Femur (tissue), 1 donor: ENCODE measurements at regions not wholly inside any gene's neighbourhood (a gene's known extent, or its start where the extent isn't known, plus 50 kb on each side); places are given as distances from the start of the nearest gene placed in this dataset.
"Not testable (repeated sequence)": the region's sequence is repeated elsewhere in the genome, so short reads cannot be mapped to it uniquely, and the experiment has no call there.

ENCODE experiments used
- DNase-seq: peaks from one replicate; pipeline ENCODE4 v3.0.0-alpha.2; 2017

DNA sequence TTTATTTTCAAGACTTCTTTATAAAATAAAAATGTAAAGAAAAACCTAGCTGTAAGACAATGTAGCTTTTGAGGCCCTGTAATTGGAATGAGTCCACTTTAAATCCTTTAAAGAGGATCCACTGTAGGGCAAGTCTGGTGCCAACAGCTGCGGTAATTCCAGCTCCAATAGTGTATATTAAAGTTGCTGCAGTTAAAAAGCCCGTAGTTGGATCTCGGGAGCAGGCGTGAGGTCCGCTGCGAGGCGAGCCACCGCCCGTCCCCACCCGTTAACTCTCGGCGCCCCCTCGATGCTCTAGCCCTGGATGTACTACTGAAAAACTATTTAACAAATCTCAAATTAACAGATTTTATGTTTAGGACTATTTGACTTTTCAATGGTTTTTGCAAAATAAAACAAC lies 414.7 kb upstream of the SEMA3C start:
- DNase-seq, result peak; percentile 22

DNA sequence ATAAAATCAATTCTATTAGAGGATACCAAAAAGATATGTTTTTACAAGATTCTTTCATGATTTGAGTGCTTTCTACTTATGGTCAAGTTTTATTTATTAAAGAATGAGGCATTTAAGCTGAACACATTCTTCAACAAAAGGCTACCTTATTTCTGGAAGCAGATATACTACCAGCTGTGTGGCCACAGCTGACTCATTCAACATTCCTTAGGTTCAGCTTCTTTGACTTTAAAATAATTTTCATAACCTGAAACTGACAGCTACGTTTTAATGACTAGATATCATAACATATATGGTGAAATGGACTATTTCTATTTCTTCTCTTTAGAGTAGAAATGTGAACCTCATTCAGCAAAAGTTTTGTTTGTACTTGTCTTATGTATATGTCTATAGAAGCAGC lies 414.2 kb upstream of the SEMA3C start:
- DNase-seq, result no peak

DNA sequence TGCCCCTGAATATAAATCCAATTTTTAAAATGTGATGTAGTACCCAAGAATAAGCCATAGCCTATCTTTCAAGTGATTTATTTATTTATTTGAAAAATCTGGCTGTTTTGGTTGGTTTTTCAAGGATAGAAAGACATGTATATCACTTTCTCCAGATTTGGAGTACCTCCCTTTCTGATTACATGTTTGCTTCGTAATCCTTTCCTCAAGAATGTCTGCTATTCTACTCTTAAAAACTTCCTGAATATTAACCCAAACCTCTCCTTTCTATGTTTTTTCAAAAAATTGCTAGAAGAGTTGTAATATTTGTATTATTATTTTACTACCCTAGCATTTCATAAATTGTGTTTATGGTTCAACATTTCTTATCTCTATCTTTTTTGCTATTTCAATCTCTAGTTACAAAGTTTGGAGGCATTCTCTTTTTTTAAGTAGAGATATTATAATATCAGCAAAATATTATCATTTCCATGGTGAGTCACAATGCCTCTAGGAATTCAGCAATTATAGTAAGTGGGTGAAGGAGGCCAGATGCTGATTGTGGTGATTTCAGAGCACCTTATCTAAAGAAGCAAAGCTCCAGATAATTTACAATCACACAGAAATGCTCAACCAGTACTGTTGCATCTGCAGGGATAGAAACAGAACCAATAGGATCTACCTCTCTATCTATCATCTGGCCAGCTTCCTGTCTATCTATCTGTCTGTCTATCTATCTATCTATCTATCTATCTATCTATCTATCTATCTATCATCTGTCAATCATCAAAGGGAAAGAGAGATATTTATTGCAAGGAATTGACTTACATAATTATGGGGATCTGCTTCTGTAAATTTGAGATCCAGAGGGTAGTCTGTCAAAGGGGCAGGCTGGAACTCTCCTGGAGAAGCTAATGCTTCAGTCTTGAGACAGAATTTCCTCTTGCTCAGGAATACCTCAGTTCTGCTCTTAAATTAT lies 412.5 kb upstream of the SEMA3C start:
- DNase-seq, result no peak

DNA sequence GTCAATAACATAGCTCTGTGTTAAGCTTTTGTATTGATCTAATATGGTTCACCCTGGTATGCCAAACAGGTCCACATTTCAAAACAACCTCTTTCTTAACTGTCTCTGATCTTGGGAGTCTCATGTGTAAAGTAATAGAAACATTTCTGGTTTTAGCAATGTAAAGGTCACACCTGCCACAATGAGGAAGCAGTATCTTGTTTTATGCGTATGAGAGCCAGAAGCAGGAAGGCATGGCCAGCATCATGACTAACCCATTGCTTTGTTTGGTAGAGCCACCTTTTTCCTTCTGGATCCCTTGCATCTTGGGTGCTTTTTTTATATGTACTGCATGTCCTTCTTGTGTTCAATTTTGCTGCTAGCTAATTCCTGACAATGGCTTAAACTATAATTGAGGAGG lies 411.3 kb upstream of the SEMA3C start:
- DNase-seq, result no peak

DNA sequence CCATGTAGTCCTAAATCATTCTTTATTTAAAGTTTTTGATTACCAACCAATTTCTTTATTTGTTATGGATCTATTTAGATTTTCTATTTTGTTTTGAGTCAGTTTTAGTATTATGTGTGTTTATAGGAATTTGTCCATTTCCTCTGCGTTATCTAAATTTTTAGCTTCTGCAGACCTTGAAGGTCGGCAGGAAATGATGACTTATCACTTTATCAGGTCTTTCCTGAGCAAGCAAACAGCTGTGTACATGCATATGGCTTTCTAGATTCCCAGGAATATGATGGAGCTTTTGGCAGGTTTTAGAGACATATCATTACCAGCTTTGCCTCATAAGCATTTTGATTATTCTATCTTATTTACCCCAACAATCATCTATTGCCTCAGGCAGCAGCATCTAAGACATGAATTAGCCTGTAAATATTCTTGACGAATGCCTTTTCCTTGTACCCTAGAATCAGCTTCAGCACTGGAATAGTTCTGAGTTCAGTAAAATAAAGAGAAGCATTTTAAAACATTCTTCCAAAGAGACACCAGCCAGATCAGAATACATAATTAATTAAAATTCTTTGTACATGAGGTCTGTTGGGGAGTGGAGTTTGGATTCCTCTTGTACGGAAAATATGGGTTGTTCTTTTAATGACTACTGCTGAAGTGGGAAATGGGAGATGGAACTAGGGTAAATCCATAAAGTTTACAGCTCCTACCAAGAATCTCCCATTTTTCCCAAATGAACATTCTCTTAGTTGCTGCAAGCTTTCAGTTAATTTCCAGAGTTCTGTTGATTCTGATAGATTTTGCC lies 408.8 kb upstream of the SEMA3C start:
- no peak for DNase-seq

DNA sequence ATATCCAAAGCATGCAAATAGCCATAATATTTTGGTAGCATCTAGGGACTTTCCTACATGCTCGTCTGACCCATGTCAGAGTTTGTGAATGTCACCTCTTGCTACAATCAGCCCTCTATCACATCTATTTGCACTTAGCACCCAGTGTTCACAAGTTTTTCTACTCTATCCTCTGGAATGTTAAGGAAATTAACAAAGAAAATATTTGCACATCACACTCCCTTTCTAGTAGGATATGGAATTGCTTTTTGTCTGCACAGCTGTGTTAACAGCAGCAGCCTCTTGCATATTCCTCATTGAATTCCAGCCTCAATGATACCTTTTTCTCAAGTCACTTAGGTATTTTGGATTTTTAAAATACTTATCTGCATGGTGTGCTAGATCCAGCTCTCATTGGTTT lies 403.1 kb upstream of the SEMA3C start:
- no peak for DNase-seq

DNA sequence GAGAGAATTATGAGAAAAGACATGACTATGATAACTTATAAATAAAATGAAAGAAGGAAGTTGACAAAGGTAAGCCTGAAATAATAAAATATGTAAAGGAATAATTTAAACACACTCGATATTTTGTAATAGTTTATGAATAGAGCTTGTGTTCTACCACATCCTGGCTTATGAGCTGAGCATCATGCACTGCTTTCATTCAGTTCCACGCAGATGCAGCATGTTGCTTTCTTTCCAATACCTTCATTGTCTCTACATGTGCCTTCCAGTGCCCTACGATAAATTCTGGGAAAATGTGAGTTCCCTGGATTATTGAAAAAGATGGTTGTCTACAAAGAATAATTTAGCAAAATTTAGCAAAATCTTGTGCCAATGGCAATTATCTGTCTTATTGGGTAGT lies 398.9 kb upstream of the SEMA3C start:
- no peak for DNase-seq

DNA sequence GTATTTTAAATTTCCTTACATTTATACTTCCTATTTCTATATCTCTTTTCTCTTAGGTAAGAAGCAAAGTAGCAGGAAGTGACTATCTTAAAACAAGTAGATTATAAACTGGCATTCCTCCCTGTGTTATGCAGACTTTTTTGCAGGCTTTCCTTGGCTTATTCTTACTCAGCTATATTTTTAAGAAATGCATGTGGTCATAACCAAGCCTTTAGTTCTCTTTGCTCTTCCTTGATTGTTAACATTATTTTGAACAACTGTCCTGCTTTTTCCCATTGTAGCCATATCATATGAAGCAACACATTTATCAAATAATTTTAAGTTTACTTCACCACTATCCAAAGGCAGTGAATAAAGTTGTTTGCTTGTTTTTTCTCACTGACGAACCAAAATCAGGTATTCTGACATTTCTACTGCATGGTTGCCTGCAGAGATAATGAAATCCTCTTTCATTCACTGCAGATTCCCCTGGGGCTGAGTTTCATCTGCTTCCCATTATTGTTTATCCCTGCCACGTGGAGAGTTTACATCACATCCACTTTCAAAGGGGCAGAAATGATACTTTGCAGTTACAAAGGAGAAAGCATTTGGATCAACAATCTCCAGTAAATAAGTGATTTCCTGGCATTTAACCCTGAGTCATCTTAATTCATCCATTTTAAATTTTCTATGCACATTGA lies 389.9 kb upstream of the SEMA3C start:
- no peak for DNase-seq

DNA sequence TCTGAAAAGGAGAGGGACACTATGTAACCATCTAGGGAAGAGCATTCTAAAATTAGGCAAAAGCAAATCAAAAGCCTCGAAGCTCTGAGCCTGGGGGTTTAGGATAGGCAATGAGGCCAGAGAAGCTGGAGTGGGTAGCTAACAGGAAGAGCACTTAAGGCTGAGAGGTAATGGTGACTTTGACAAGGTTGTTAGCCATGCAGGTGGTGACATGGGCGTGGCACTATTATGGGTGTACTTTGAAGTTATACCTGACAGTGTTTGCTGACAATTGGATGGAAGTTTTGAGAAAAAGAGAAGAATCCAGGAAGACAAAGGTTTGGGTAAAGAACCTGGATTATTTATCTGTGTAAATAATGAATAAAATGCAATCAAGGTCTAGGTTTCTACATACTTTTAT lies 383.0 kb upstream of the SEMA3C start:
- DNase-seq, result no peak

DNA sequence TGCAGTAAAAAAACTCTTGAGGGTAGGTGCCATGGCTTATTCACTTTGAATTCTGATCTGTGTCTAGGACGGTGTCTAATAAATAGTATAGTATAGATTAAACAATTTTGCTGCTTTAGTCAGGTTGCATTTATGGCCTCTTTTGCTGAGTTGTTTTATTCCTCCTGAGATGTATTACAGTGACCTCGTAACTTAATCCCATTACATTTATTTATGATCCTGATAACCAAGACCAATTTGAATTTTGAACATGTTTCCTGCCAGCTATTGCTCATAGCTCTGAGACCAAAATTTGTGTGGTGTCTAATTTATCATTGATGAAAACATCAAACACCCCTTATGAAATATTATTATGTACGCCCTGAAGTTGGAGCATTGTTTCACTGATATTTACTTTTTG lies 381.9 kb upstream of the SEMA3C start:
- DNase-seq, result no peak

DNA sequence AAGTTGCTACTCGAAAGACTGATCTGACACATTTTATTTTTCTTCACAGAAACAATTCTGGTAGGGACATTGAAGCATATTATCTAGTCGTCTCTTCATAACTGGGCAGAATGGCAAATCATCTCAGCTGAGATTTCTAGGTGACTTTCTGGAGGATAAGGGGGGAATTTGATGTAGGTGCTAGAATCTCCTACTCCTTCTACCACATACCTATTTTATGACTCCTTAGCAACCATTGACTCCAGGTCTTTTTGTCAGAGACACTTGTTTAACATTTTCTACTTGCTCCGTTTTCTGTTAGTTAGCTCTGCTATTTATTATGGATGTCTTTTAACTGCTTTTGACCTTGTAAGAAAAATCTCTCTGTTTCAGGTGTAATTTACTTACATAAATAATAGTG lies 380.9 kb upstream of the SEMA3C start:
- DNase-seq, result no peak

DNA sequence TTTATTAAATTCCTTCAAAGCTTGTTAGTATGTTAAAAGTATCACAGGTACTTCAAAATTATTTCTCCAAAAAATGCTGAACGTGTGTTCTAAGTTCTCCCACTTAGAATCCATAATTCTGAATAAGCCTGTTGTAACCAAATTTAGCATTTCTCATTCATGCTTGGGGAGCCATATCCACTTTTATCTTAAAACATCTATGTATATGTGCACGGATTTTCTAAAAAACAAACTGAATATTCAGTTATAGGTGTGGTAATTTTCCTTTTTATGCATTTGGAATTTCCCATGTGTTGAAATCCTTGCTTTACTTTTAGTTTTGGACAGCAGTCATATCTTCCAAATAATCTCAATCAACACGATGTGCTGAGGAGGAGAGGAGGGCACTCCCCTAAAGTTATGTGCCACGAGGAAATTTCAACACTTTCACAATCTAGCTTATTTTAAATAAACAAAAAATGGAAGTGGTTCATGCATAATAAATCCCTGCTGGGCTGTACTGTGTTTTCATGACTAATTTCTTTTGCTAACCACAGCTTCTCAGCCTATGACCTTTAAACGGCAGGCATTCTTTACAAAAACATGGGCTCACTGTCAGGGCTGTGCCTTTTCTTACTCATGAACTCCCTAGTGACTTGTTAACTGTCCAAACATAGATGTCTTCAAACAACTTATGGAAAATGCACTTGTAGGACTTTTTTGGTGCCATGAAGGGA lies 380.3 kb upstream of the SEMA3C start:
- no peak for DNase-seq

DNA sequence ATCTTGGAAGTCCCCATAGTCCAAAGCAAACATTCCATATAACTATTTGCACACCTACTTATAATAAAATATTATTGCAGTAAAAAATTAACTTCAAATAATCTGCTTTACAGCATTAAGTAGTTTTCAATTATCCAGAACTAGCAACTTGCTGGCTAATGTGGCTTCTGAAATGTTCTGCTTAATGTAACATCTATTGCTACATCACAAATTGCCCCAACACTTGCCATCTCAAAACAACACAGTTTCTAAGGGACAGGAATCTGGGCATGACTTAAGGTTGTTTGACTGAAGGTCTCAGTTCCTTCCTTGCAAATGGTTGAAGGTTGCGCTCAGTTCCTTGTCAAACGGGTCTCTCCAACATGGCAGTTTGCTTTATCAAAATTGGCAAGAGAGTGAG lies 378.5 kb upstream of the SEMA3C start:
- DNase-seq, result no peak

DNA sequence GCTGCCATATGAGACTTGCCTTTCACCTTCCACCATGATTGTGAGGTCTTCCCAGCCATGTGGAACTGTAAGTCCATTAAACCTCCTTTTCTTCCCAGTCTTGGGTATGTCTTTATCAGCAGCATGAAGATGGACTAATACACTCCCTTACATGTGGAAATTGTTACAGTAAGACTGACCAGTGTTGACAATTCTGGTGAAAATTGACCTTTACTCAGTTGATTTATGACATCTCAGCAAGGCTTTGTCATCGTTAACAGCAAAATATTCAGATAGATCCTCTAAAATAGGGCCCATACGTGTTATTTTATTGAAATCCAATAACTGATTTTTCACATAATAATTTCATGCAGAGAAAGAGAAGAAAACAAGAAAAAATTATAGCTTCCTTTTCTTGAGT lies 377.9 kb upstream of the SEMA3C start:
- no peak for DNase-seq

DNA sequence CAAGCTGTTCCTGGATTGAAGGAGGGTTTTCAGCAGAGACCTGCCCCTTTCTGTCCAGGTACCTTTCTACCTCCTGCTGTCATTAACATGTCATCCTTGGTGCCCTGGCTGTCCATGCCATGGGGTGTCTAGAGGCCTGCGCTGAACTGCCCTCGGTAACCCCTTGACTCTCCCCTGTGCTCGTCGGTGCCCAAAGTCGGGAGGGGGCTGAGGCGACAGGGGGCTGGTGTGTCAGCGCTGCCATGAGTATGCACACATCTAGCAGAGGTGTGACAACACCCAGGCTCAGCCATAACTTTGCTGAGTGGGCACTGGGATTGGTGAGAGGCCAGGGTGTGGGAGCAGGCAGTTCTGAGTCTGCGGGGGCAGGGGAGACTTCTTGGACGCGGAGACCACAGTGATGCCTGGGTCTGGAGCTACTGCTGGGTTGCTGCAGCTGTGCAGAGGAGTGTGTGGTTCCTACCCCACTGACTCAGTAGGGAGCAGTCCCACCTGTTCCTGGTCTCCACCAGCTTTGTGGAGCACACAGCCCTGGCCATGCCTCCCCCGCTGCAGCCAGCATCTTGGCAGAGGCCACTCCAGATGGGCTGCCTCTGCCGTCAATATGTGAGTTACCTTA lies 376.2 kb upstream of the SEMA3C start:
- DNase-seq, result no peak

DNA sequence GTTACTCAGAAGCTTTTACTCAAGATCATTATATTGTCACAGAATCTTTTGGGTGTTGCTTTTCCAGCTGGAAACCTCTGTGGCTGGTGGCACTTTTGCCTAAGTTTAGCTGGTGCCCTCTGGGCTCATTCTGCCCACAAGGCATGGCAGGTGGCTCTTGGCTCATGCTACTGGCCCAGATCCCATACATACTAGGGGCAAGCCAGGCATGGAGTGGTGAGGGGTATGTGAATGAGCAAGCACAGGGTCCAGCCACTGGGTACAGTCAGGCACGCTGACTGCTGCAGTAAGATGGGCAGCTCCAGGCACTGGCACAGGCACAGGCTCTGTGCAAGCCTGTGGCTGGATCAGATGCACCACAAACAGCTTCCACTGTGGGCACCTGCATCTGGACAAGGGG lies 375.0 kb upstream of the SEMA3C start:
- DNase-seq, result no peak

DNA sequence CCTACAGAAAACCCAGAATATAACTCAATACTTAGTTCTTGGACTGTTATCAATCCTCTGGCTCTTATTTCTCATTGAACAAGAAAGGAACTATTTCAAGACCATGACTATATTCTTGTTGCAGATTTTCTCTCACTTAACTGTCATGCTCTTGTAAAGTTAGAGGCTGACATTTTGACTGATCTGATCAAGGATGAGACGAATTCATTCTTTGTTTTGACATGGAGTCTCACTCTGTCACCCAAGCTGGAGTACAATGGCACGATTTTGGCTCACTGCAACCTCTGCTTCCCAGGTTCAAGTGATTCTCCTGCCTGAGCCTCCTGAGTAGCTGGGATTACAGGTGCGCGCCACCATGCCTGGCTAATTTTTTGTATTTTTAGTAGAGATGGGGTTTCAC lies 367.9 kb upstream of the SEMA3C start:
- DNase-seq, result not testable (repeated sequence)

DNA sequence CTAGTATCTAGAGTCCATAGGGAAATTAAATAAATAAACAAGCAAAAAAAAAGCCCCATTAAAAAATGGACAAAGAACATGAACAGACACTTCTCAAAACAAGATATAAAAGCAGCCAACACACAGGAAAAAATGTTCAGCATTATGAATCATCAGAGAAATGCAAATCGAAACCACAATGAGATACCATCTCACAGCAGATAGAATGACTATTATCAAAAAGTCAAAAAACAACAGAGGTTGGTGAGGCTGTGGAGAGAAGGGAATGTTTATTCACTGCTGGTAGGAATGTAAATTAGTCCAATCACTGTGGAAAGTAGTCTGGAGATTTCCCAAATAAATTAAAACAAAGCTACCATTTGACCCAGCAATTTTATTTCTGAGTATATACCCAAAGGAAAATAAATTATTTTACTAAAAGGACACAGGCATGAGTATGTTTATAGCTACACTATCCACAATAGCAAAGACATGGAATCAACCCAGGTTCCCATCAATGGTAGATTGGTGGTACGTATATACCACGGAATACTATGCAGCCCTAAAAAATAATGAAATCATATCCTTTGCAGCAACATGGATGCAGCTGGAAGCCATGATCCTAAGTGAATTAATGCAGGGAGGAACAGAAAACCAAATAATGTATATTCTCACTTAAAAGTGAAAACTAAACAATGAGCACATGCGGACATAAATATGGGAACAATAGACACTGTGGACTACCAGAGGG lies 366.5 kb upstream of the SEMA3C start:
- DNase-seq, result no peak

DNA sequence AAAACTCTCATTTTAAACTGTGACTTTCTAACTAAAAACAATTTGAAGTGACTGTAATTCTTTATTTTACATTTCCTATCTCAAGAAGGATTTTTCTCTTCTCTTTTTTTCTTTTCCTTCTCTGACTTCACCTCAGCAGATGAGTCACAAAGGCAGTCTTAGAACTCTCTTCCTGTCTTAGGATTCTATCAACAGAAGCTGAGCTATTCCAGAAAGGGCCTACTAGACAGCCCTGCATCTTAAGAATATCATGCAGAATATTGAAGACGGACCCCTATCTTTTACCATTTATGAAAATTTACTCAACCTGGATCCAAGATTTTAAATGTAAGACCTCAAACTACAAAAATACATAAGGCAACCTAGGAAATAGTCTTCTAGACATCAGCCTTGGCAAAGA lies 365.7 kb upstream of the SEMA3C start:
- DNase-seq, result no peak

DNA sequence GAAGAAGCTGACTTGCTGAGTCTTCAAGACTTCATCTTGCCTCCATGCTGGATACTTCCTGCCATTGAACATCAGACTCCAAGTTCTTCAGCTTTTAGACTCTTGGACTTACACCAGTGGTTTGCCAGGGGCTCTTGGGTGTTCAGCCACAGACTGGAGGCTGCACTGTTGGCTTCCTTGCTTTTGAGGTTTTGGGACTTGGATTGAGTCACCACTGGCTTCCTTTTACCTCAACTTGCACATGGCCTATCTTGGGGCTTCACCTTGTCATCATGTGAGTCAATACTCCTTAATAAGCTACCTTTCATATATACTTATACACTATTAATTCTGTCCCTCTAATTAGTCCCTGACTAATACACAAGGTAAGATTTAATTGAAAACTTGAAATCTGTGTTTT lies 361.7 kb upstream of the SEMA3C start:
- DNase-seq, result no peak

DNA sequence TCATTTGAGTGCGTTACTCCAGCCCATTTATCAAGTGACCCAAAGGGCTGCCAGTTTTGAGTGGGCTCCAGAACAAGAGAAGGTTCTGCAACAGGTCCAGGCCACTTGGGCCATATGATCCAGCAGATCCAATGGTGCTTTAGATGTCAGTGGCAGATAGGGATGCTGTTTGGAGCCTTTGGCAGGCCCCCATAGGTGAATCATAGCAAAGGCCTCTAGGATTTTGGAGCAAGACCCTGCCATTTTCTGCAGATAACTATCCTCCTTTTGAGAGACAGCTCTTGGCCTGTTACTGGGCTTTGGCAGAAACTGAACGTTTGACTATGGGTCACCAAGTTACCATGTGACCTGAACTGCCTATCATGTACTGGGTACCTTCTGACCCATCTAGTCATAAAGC lies 358.8 kb upstream of the SEMA3C start:
- no peak for DNase-seq
